ENCODE measurements at regions not wholly inside any gene's neighbourhood (a gene's known extent, or its start where the extent isn't known, plus 50 kb on each side); places are given as distances from the start of the nearest gene placed in this dataset.

- H3K27me3 ChIP-seq: no peaks in the 10 kb centered on the region
- no peaks in the 10 kb centered on the region for H3K36me3 ChIP-seq
- no peak overlapping the region for H3K27ac ChIP-seq
- WGBS: 90% methylated on average over 5 of the region's 5 CpGs
- no peaks in the 10 kb centered on the region for H3K4me1 ChIP-seq
- TF ChIP-seq POLR2AphosphoS5 (IDR thresholded peaks at IDR 0.05) (no peak), EP300 (IDR thresholded peaks at IDR 0.05) (no peak), CTCF (IDR thresholded peaks at IDR 0.05) (no peak), POLR2A (IDR thresholded peaks at IDR 0.05) (no peak)
- no peaks in the 10 kb centered on the region for H3K9me3 ChIP-seq
- no peak for DNase-seq (ENCODE audit: low spot score in 2 of 2)
- H3K4me3 ChIP-seq: no peak overlapping the region
Observed at GRCh38 chr5:128681096-128681495, 143.1 kb upstream of the FBN2 start.

GRCh38 chr5:128681764-128682592 lies 143.9 kb upstream of the FBN2 start:
- Histone ChIP-seq H3K4me3 (no peak overlapping the region), H3K27me3 (no peaks in the 10 kb centered on the region), H3K9me3 (no peaks in the 10 kb centered on the region), H3K36me3 (no peaks in the 10 kb centered on the region), H3K4me1 (no peaks in the 10 kb centered on the region), H3K27ac (no peak overlapping the region)
- 31% methylated on average over 7 of the region's 7 CpGs for WGBS
- no peak for DNase-seq (ENCODE audit: low spot score in 2 of 2)
- no peak for TF ChIP-seq POLR2A (IDR thresholded peaks at IDR 0.05)
- no peak for TF ChIP-seq EP300 (IDR thresholded peaks at IDR 0.05)
- no peak for TF ChIP-seq POLR2AphosphoS5 (IDR thresholded peaks at IDR 0.05)
- no peak for TF ChIP-seq CTCF (IDR thresholded peaks at IDR 0.05)

GRCh38 chr5:128682669-128683068 lies 144.6 kb upstream of the FBN2 start:
- Histone ChIP-seq H3K9me3 (no peaks in the 10 kb centered on the region), H3K27ac (no peak overlapping the region), H3K4me1 (no peaks in the 10 kb centered on the region), H3K36me3 (no peaks in the 10 kb centered on the region), H3K4me3 (no peak overlapping the region), H3K27me3 (no peaks in the 10 kb centered on the region)
- WGBS: 69% methylated on average over 2 of the region's 2 CpGs
- TF ChIP-seq EP300 (IDR thresholded peaks at IDR 0.05): no peak
- TF ChIP-seq CTCF (IDR thresholded peaks at IDR 0.05): no peak
- TF ChIP-seq POLR2A (IDR thresholded peaks at IDR 0.05): no peak
- TF ChIP-seq POLR2AphosphoS5 (IDR thresholded peaks at IDR 0.05): no peak
- no peak for DNase-seq (ENCODE audit: low spot score in 2 of 2)

- H3K27me3 ChIP-seq: no peaks in the 10 kb centered on the region
- 66% methylated on average over 1 of the region's 1 CpG for WGBS
- no peak overlapping the region for H3K27ac ChIP-seq
- TF ChIP-seq CTCF (IDR thresholded peaks at IDR 0.05) (no peak), POLR2AphosphoS5 (IDR thresholded peaks at IDR 0.05) (no peak), POLR2A (IDR thresholded peaks at IDR 0.05) (no peak), EP300 (IDR thresholded peaks at IDR 0.05) (no peak)
- no peak for DNase-seq (ENCODE audit: low spot score in 2 of 2)
- H3K4me1 ChIP-seq: no peaks in the 10 kb centered on the region
- H3K4me3 ChIP-seq: no peak overlapping the region
- H3K9me3 ChIP-seq: no peaks in the 10 kb centered on the region
- no peaks in the 10 kb centered on the region for H3K36me3 ChIP-seq
Observed at GRCh38 chr5:128684961-128685360, 146.9 kb upstream of the FBN2 start.

- WGBS: 74% methylated on average over 2 of the region's 2 CpGs
- no peak overlapping the region for H3K4me3 ChIP-seq
- no peaks in the 10 kb centered on the region for H3K36me3 ChIP-seq
- H3K9me3 ChIP-seq: no peaks in the 10 kb centered on the region
- H3K27me3 ChIP-seq: no peaks in the 10 kb centered on the region
- H3K27ac ChIP-seq: no peak overlapping the region
- no peaks in the 10 kb centered on the region for H3K4me1 ChIP-seq
- TF ChIP-seq CTCF (IDR thresholded peaks at IDR 0.05): no peak
- TF ChIP-seq EP300 (IDR thresholded peaks at IDR 0.05): no peak
- TF ChIP-seq POLR2AphosphoS5 (IDR thresholded peaks at IDR 0.05): no peak
- no peak for TF ChIP-seq POLR2A (IDR thresholded peaks at IDR 0.05)
- DNase-seq (ENCODE audit: low spot score in 2 of 2): no peak
Observed at GRCh38 chr5:128687930-128688329, 149.9 kb upstream of the FBN2 start.
